Vagina (tissue), 2 donors: ENCODE measurements at regions not wholly inside any gene's neighbourhood (a gene's known extent, or its start where the extent isn't known, plus 50 kb on each side); places are given as distances from the start of the nearest gene placed in this dataset.

ENCODE experiments used
- DNase-seq, 2 donors: peaks; one replicate each; pipeline ENCODE4 v3.0.0-alpha.2; 2017; ENCODE audit errors: extremely low spot score in 2 of 2
- H3K27ac ChIP-seq: fragments of 200-600 bp; sonication (generic); one replicate; pipeline ENCODE4 v1.5.1; 2019
- H3K27me3 ChIP-seq: fragments of 200-600 bp; sonication (generic); one replicate; pipeline ENCODE4 v1.5.1; 2019
- H3K36me3 ChIP-seq, 2 donors: fragments of 200-600 bp; sonication (generic); one replicate each; pipeline ENCODE4 v1.5.1; 2017 to 2019
- H3K4me1 ChIP-seq: fragments of 200-600 bp; sonication (generic); one replicate; pipeline ENCODE4 v1.5.1; 2019
- H3K4me3 ChIP-seq, 2 donors: fragments of 200-600 bp; sonication (generic); 1 replicate in 1 of 2; 2 replicates in 1 of 2; pipeline ENCODE4 v1.5.1; 2016 to 2019
- H3K9me3 ChIP-seq: fragments of 200-600 bp; sonication (generic); one replicate; pipeline ENCODE4 v1.5.1; 2019
- CTCF ChIP-seq, 3 experiments: fragments of 450-650 bp in 2 of 3; fragments of 200-600 bp in 1 of 3; sonication (generic) in 1 of 3; IDR thresholded peaks; one replicate each; pipeline ENCODE4 v1.5.1; 2017 to 2019; ENCODE audit warnings: antibody characterized with exemption in 3 of 3, mild to moderate bottlenecking in 2 of 3, moderate library complexity in 2 of 3
- POLR2A ChIP-seq, 2 donors: fragments of 450-650 bp; IDR thresholded peaks; one replicate each; pipeline ENCODE4 v1.6.1; 2017; ENCODE audit warnings: antibody characterized with exemption in 2 of 2, mild to moderate bottlenecking in 2 of 2, moderate library complexity in 2 of 2
- POLR2AphosphoS5 ChIP-seq, 2 donors: sonication (generic); formaldehyde crosslinking; IDR thresholded peaks; one replicate each; pipeline ENCODE4 v1.9.0; 2017; ENCODE audit warnings: antibody characterized with exemption in 2 of 2, mild to moderate bottlenecking in 2 of 2, low read depth in 1 of 2; ENCODE audit not compliant: insufficient read depth in 1 of 2
- intact Hi-C: fragments of 100-400 bp; cut with DNase I; formaldehyde crosslinking; loops from one replicate; pipeline ENCODE4 v1.15.1; 2023

- TF ChIP-seq POLR2AphosphoS5 (IDR thresholded peaks at IDR 0.05; ENCODE audit: insufficient read depth in 1 of 2, low read depth in 1 of 2) = no peak
- no peak for TF ChIP-seq POLR2A (IDR thresholded peaks at IDR 0.05)
- TF ChIP-seq CTCF (IDR thresholded peaks at IDR 0.05) = no peak
- Histone ChIP-seq H3K4me1 (no peaks in the 10 kb centered on the region), H3K27ac (no peak overlapping the region)
These were observed 758.8 kb downstream of the STIM2 start for GRCh38 chr4:27619435-27619834.

GRCh38 chr4:27620886-27621285 lies 760.2 kb downstream of the STIM2 start:
- no peak for DNase-seq
- Histone ChIP-seq H3K4me3 (no peak overlapping the region), H3K4me1 (no peaks in the 10 kb centered on the region), H3K27me3 (no peaks in the 10 kb centered on the region), H3K36me3 (no peaks in the 10 kb centered on the region), H3K9me3 (no peaks in the 10 kb centered on the region), H3K27ac (no peak overlapping the region)
- intact Hi-C loops = no loop called here
- TF ChIP-seq POLR2A (IDR thresholded peaks at IDR 0.05) = no peak
- no peak for TF ChIP-seq POLR2AphosphoS5 (IDR thresholded peaks at IDR 0.05; ENCODE audit: insufficient read depth in 1 of 2, low read depth in 1 of 2)
- TF ChIP-seq CTCF (IDR thresholded peaks at IDR 0.05) = no peak

More at GRCh38 chr4:27619435-27619834, 758.8 kb downstream of the STIM2 start:
- DNase-seq = no peak
- Histone ChIP-seq H3K36me3 (no peaks in the 10 kb centered on the region), H3K27me3 (no peaks in the 10 kb centered on the region), H3K4me3 (no peak overlapping the region), H3K9me3 (no peaks in the 10 kb centered on the region)
- intact Hi-C loops = no loop called here

- intact Hi-C loops = no loop called here
- no peaks in the 10 kb centered on the region for H3K36me3 ChIP-seq
- no peak overlapping the region for H3K4me3 ChIP-seq
- H3K27ac ChIP-seq = no peak overlapping the region
- H3K4me1 ChIP-seq = no peaks in the 10 kb centered on the region
- TF ChIP-seq POLR2A (IDR thresholded peaks at IDR 0.05) (no peak), POLR2AphosphoS5 (IDR thresholded peaks at IDR 0.05; ENCODE audit: insufficient read depth in 1 of 2, low read depth in 1 of 2) (no peak), CTCF (IDR thresholded peaks at IDR 0.05) (no peak)
- H3K27me3 ChIP-seq = no peaks in the 10 kb centered on the region
- no peaks in the 10 kb centered on the region for H3K9me3 ChIP-seq
- no peak for DNase-seq
These were observed 764.1 kb downstream of the STIM2 start for GRCh38 chr4:27624749-27625148.

GRCh38 chr4:27628609-27629008 lies 768.0 kb downstream of the STIM2 start:
- Histone ChIP-seq H3K4me1 (no peaks in the 10 kb centered on the region), H3K27ac (no peak overlapping the region), H3K9me3 (no peaks in the 10 kb centered on the region), H3K4me3 (no peak overlapping the region), H3K27me3 (no peaks in the 10 kb centered on the region), H3K36me3 (no peaks in the 10 kb centered on the region)
- intact Hi-C loops = no loop called here
- TF ChIP-seq POLR2A (IDR thresholded peaks at IDR 0.05) (no peak), CTCF (IDR thresholded peaks at IDR 0.05) (no peak), POLR2AphosphoS5 (IDR thresholded peaks at IDR 0.05; ENCODE audit: insufficient read depth in 1 of 2, low read depth in 1 of 2) (no peak)
- DNase-seq = no peak

- intact Hi-C loops = no loop called here
- DNase-seq = no peak
- no peaks in the 10 kb centered on the region for H3K36me3 ChIP-seq
- no peak overlapping the region for H3K27ac ChIP-seq
- TF ChIP-seq POLR2A (IDR thresholded peaks at IDR 0.05) (no peak), POLR2AphosphoS5 (IDR thresholded peaks at IDR 0.05; ENCODE audit: insufficient read depth in 1 of 2, low read depth in 1 of 2) (no peak), CTCF (IDR thresholded peaks at IDR 0.05) (no peak)
- H3K9me3 ChIP-seq = no peaks in the 10 kb centered on the region
- H3K4me1 ChIP-seq = no peaks in the 10 kb centered on the region
- no peaks in the 10 kb centered on the region for H3K27me3 ChIP-seq
- H3K4me3 ChIP-seq = no peak overlapping the region
These were observed 769.0 kb downstream of the STIM2 start for GRCh38 chr4:27629532-27630225.
